GM12878 (cell line): ENCODE measurements at regions not wholly inside any gene's neighbourhood (a gene's known extent, or its start where the extent isn't known, plus 50 kb on each side); places are given as distances from the start of the nearest gene placed in this dataset.

Experiments
- CBX5 ChIP-seq: sonication (generic); IDR thresholded peaks from 2 replicates; pipeline ENCODE4 v1.6.1; 2016; ENCODE audit warnings: low read depth, moderate library complexity, mild to moderate bottlenecking, inconsistent platforms
- E2F4 ChIP-seq: IDR thresholded peaks from 2 replicates; pipeline ENCODE4 v1.6.1; 2012; ENCODE audit warnings: low read depth, low read length, improper control_type of control experiment
- E4F1 ChIP-seq: fragments of 450-650 bp; IDR thresholded peaks from 2 replicates; pipeline ENCODE4 v1.6.1; 2018; ENCODE audit warnings: borderline replicate concordance, mild to moderate bottlenecking; ENCODE audit not compliant: partially characterized antibody
- EP300 ChIP-seq, 2 experiments: fragments of 150-350 bp in 1 of 2; IDR thresholded peaks; 2 replicates each; pipeline ENCODE4 v1.6.1; 2011 to 2012; ENCODE audit warnings: low read depth in 2 of 2, low read length in 2 of 2, borderline replicate concordance in 1 of 2, improper control_type of control experiment in 1 of 2, inconsistent platforms in 1 of 2; ENCODE audit not compliant: control insufficient read depth in 1 of 2
- EZH2 ChIP-seq: IDR thresholded peaks from 2 replicates; pipeline ENCODE4 v1.6.1; 2012; ENCODE audit warnings: low read depth, mild to moderate bottlenecking, control low read depth, inconsistent platforms, low read length, borderline replicate concordance; ENCODE audit not compliant: control insufficient read depth
- MAX ChIP-seq: IDR thresholded peaks from 2 replicates; pipeline ENCODE4 v1.6.1; 2012; ENCODE audit warnings: low read depth, low read length, improper control_type of control experiment
- NFYA ChIP-seq: IDR thresholded peaks from 2 replicates; pipeline ENCODE4 v1.6.1; 2011; ENCODE audit warnings: low read depth, mild to moderate bottlenecking, low read length, improper control_type of control experiment, borderline replicate concordance
- RBBP5 ChIP-seq: fragments of 200-600 bp; sonication (generic); conservative IDR thresholded peaks from 2 replicates; pipeline ENCODE4 v1.6.1; 2016
- SPI1 ChIP-seq: IDR thresholded peaks from 2 replicates; pipeline ENCODE4 v1.6.1; 2011; ENCODE audit warnings: low read depth, mild to moderate bottlenecking, low read length, moderate library complexity, borderline replicate concordance; ENCODE audit not compliant: insufficient read depth
- SUPT20H ChIP-seq: IDR thresholded peaks from 2 replicates; pipeline ENCODE4 v1.6.1; 2011; ENCODE audit warnings: low read depth, mild to moderate bottlenecking, low read length, moderate library complexity, borderline replicate concordance; ENCODE audit not compliant: control insufficient read depth
- TF ChIP-seq, protein P1 (sequence below): fragments of 450-650 bp; formaldehyde crosslinking; IDR thresholded peaks from 2 replicates; pipeline ENCODE4 v1.5.0; 2022; ENCODE audit warnings: mild to moderate bottlenecking, missing genetic modification characterization

- TF ChIP-seq E4F1 (no peak), MAX (no peak), SPI1 (no peak), NFYA (no peak), EZH2 (no peak), EP300 (IDR thresholded peaks at IDR 0.05; ENCODE audit: borderline replicate concordance in 1 of 2, control insufficient read depth in 1 of 2, low read depth in 2 of 2, low read length in 2 of 2) (no peak), E2F4 (no peak), SUPT20H (no peak), CBX5 (no peak), RBBP5 (no peak)
- TF ChIP-seq, protein P1, sequence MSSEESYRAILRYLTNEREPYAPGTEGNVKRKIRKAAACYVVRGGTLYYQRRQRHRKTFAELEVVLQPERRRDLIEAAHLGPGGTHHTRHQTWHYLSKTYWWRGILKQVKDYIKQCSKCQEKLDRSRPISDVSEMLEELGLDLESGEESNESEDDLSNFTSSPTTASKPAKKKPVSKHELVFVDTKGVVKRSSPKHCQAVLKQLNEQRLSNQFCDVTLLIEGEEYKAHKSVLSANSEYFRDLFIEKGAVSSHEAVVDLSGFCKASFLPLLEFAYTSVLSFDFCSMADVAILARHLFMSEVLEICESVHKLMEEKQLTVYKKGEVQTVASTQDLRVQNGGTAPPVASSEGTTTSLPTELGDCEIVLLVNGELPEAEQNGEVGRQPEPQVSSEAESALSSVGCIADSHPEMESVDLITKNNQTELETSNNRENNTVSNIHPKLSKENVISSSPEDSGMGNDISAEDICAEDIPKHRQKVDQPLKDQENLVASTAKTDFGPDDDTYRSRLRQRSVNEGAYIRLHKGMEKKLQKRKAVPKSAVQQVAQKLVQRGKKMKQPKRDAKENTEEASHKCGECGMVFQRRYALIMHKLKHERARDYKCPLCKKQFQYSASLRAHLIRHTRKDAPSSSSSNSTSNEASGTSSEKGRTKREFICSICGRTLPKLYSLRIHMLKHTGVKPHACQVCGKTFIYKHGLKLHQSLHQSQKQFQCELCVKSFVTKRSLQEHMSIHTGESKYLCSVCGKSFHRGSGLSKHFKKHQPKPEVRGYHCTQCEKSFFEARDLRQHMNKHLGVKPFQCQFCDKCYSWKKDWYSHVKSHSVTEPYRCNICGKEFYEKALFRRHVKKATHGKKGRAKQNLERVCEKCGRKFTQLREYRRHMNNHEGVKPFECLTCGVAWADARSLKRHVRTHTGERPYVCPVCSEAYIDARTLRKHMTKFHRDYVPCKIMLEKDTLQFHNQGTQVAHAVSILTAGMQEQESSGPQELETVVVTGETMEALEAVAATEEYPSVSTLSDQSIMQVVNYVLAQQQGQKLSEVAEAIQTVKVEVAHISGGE: no peak
Measured at GRCh38 chr11:91421641-91422040, 803.0 kb upstream of the FAT3 start (continued).
